T-cell (primary cell): ENCODE measurements at regions not wholly inside any gene's neighbourhood (a gene's known extent, or its start where the extent isn't known, plus 50 kb on each side); places are given as distances from the start of the nearest gene placed in this dataset.

Experiments used
- ATAC-seq, 4 experiments: fragments of 200-7000 bp in 3 of 4; fragments of 150-1000 bp in 1 of 4; cut with Tn5 transposase; replicated peaks in 1 of 4; 1 replicate in 3 of 4; 2 replicates in 1 of 4; pipeline ENCODE4 v1.10.0; 2021; ENCODE audit warnings: moderate library complexity in 3 of 4, mild to moderate bottlenecking in 2 of 4, moderate number of reproducible peaks in 1 of 4
- CTCF ChIA-PET, 2 donors: fragments of 300-600 bp; sonication (Branson Sonifier 250); formaldehyde crosslinking; loops; one replicate each; lab custom pipeline; 2022; ENCODE audit warnings: antibody characterized with exemption in 2 of 2; lab: Charles Lee
- POLR2A ChIA-PET, 2 donors: fragments of 300-600 bp; sonication (Branson Sonifier 250); formaldehyde crosslinking; loops; one replicate each; lab custom pipeline; 2022; ENCODE audit warnings: antibody characterized with exemption in 2 of 2; lab: Charles Lee
- DNase-seq, 35 experiments: peaks; one replicate each; pipeline versions ENCODE4 v3.0.0 to v3.0.0-alpha.2; 2013 to 2023
- H3K27ac ChIP-seq: one replicate; pipeline ENCODE4 v1.5.1; 2013; ENCODE audit warnings: low read length
- H3K27me3 ChIP-seq, 2 experiments: replicated peaks in 1 of 2; 1 replicate in 1 of 2; 2 replicates in 1 of 2; pipeline versions ENCODE4 v1.6.1 to v1.7.0; 2013; ENCODE audit warnings: low read length in 1 of 2, mixed read lengths in 1 of 2; ENCODE audit not compliant: control insufficient read depth in 2 of 2, insufficient read depth in 2 of 2; ENCODE audit errors: extremely low read depth in 1 of 2
- H3K36me3 ChIP-seq, 2 donors: 1 replicate in 1 of 2; 2 replicates in 1 of 2; pipeline versions ENCODE4 v1.6.1 to v1.7.0; 2013; ENCODE audit warnings: low read length in 1 of 2; ENCODE audit not compliant: control insufficient read depth in 2 of 2, insufficient read depth in 1 of 2; ENCODE audit errors: extremely low read depth in 1 of 2
- H3K4me1 ChIP-seq, 2 experiments: 1 replicate in 1 of 2; 2 replicates in 1 of 2; pipeline versions ENCODE4 v1.6.1 to v1.7.0; 2013; ENCODE audit warnings: low read length in 2 of 2, mixed read lengths in 1 of 2; ENCODE audit not compliant: insufficient read depth in 2 of 2, control insufficient read depth in 1 of 2; ENCODE audit errors: extremely low read depth in 1 of 2
- H3K4me3 ChIP-seq, 2 donors: 1 replicate in 1 of 2; 2 replicates in 1 of 2; pipeline versions ENCODE4 v1.5.1 to v1.7.0; 2013; ENCODE audit warnings: mild to moderate bottlenecking in 2 of 2, low read length in 1 of 2, moderate library complexity in 1 of 2; ENCODE audit not compliant: control insufficient read depth in 1 of 2; ENCODE audit errors: extremely low read depth in 1 of 2
- H3K9me3 ChIP-seq: 2 replicates; pipeline ENCODE4 v1.7.0; 2013
- H3K27ac Mint-ChIP-seq, 2 donors: one replicate each; pipeline ENCODE4 v1.8.0; 2020 to 2021; ENCODE audit warnings: mild to moderate bottlenecking in 2 of 2, mixed read lengths in 2 of 2
- H3K27me3 Mint-ChIP-seq, 2 donors: one replicate each; pipeline ENCODE4 v1.8.0; 2021 to 2022; ENCODE audit warnings: mixed read lengths in 2 of 2
- H3K36me3 Mint-ChIP-seq: one replicate; pipeline ENCODE4 v1.8.0; 2021; ENCODE audit warnings: mixed read lengths
- H3K4me1 Mint-ChIP-seq, 3 donors: one replicate each; pipeline ENCODE4 v1.8.0; 2020 to 2022; ENCODE audit warnings: mixed read lengths in 3 of 3, mild to moderate bottlenecking in 1 of 3
- H3K4me3 Mint-ChIP-seq, 3 donors: one replicate each; pipeline ENCODE4 v1.8.0; 2020 to 2022; ENCODE audit warnings: mild to moderate bottlenecking in 3 of 3, mixed read lengths in 3 of 3, moderate library complexity in 3 of 3
- H3K9me3 Mint-ChIP-seq, 3 donors: one replicate each; pipeline ENCODE4 v1.8.0; 2020 to 2022; ENCODE audit warnings: mixed read lengths in 3 of 3
- WGBS: methylation state at CpG from one replicate; pipeline ENCODE4 v1.1.5; 2013; ENCODE audit warnings: missing lambda C conversion rate; ENCODE audit not compliant: insufficient coverage; 5-methylcytosine and 5-hydroxymethylcytosine counted together

- no peak for DNase-seq
- Histone ChIP-seq H3K4me3 (no peak overlapping the region), H3K9me3 (no peaks in the 10 kb centered on the region), H3K4me1 (no peaks in the 10 kb centered on the region), H3K27ac (no peak overlapping the region), H3K27me3 (no peaks in the 10 kb centered on the region), H3K36me3 (no peaks in the 10 kb centered on the region)
- POLR2A ChIA-PET, result no interaction called here
- H3K4me1 Mint-ChIP-seq, result no peaks in the 10 kb centered on the region
- no peak for ATAC-seq
- H3K9me3 Mint-ChIP-seq, result peaks cover 0 to 8% (median 0%) of the 10 kb centered on the region in 3 donors
- CTCF ChIA-PET, result no interaction called here
- H3K27me3 Mint-ChIP-seq, result no peaks in the 10 kb centered on the region
- WGBS, result 71% methylated on average over 2 of the region's 8 CpGs
- H3K4me3 Mint-ChIP-seq, result no peak overlapping the region
- no peaks in the 10 kb centered on the region for H3K36me3 Mint-ChIP-seq
- no peak overlapping the region for H3K27ac Mint-ChIP-seq
Observed at GRCh38 chr2:220569112-220569897, 941.9 kb downstream of the SLC4A3 start.

GRCh38 chr2:220572385-220572784 is 945.0 kb downstream of the SLC4A3 start:
- H3K27me3 Mint-ChIP-seq, result no peaks in the 10 kb centered on the region
- H3K9me3 Mint-ChIP-seq, result peaks cover 0 to 8% (median 0%) of the 10 kb centered on the region in 3 donors
- no peak overlapping the region for H3K27ac ChIP-seq
- no peak overlapping the region for H3K4me3 Mint-ChIP-seq
- ChIA-PET CTCF (no interaction called here), POLR2A (no interaction called here)
- no peak overlapping the region for H3K27ac Mint-ChIP-seq
- no peaks in the 10 kb centered on the region for H3K4me1 Mint-ChIP-seq
- H3K27me3 ChIP-seq, result no peaks in the 10 kb centered on the region
- no peaks in the 10 kb centered on the region for H3K36me3 Mint-ChIP-seq
- H3K4me1 ChIP-seq, result no peaks in the 10 kb centered on the region
- H3K9me3 ChIP-seq, result no peaks in the 10 kb centered on the region
- H3K36me3 ChIP-seq, result no peaks in the 10 kb centered on the region
- no peak overlapping the region for H3K4me3 ChIP-seq
- DNase-seq (no peak), ATAC-seq (no peak)
- 80% methylated on average over 1 of the region's 4 CpGs for WGBS

GRCh38 chr2:220574038-220574437 is 946.6 kb downstream of the SLC4A3 start:
- ChIA-PET CTCF (no interaction called here), POLR2A (no interaction called here)
- ATAC-seq, result no peak
- H3K27ac ChIP-seq, result no peak overlapping the region
- H3K9me3 ChIP-seq, result no peaks in the 10 kb centered on the region
- H3K4me3 ChIP-seq, result no peak overlapping the region
- Mint-ChIP-seq H3K4me3 (no peak overlapping the region), H3K36me3 (no peaks in the 10 kb centered on the region), H3K27ac (no peak overlapping the region), H3K27me3 (no peaks in the 10 kb centered on the region), H3K4me1 (no peaks in the 10 kb centered on the region), H3K9me3 (peaks cover 0 to 8% (median 0%) of the 10 kb centered on the region in 3 donors)
- no CpG with 5 or more reads among the region's 2 CpGs for WGBS
- no peaks in the 10 kb centered on the region for H3K27me3 ChIP-seq
- no peaks in the 10 kb centered on the region for H3K4me1 ChIP-seq
- H3K36me3 ChIP-seq, result no peaks in the 10 kb centered on the region
- DNase-seq, result no peak

GRCh38 chr2:220575963-220576362 is 948.5 kb downstream of the SLC4A3 start:
- Histone ChIP-seq H3K27me3 (no peaks in the 10 kb centered on the region), H3K4me3 (no peak overlapping the region), H3K27ac (no peak overlapping the region), H3K9me3 (no peaks in the 10 kb centered on the region), H3K36me3 (no peaks in the 10 kb centered on the region), H3K4me1 (no peaks in the 10 kb centered on the region)
- ATAC-seq (no peak), DNase-seq (no peak)
- Mint-ChIP-seq H3K36me3 (no peaks in the 10 kb centered on the region), H3K4me1 (no peaks in the 10 kb centered on the region), H3K27me3 (no peaks in the 10 kb centered on the region), H3K4me3 (no peak overlapping the region), H3K27ac (no peak overlapping the region), H3K9me3 (peaks cover 0 to 8% (median 0%) of the 10 kb centered on the region in 3 donors)
- ChIA-PET CTCF (no interaction called here), POLR2A (no interaction called here)
- WGBS, result 29% methylated on average over 1 of the region's 1 CpG

GRCh38 chr2:220579452-220579851 is 952.0 kb downstream of the SLC4A3 start:
- H3K9me3 ChIP-seq, result no peaks in the 10 kb centered on the region
- H3K4me1 ChIP-seq, result no peaks in the 10 kb centered on the region
- CTCF ChIA-PET, result interaction anchor here in 1 of 2 donors (0.6 kb wide), 1 partner anchor 413 kb away, joined by 3 read pairs; no protein-coding TSS in a partner anchor
- no peaks in the 10 kb centered on the region for H3K27me3 Mint-ChIP-seq
- no peak overlapping the region for H3K27ac Mint-ChIP-seq
- WGBS, result no CpG with 5 or more reads among the region's 2 CpGs
- H3K36me3 ChIP-seq, result no peaks in the 10 kb centered on the region
- POLR2A ChIA-PET, result no interaction called here
- ATAC-seq (no peak), DNase-seq (no peak)
- H3K9me3 Mint-ChIP-seq, result no peaks in the 10 kb centered on the region
- H3K4me3 Mint-ChIP-seq, result no peak overlapping the region
- no peak overlapping the region for H3K27ac ChIP-seq
- H3K4me1 Mint-ChIP-seq, result no peaks in the 10 kb centered on the region
- no peaks in the 10 kb centered on the region for H3K36me3 Mint-ChIP-seq
- no peaks in the 10 kb centered on the region for H3K27me3 ChIP-seq
- H3K4me3 ChIP-seq, result no peak overlapping the region

GRCh38 chr2:220580113-220580512 is 952.7 kb downstream of the SLC4A3 start:
- H3K27ac ChIP-seq, result no peak overlapping the region
- no peaks in the 10 kb centered on the region for H3K9me3 ChIP-seq
- no peaks in the 10 kb centered on the region for H3K27me3 ChIP-seq
- Mint-ChIP-seq H3K4me1 (no peaks in the 10 kb centered on the region), H3K9me3 (no peaks in the 10 kb centered on the region), H3K27me3 (no peaks in the 10 kb centered on the region), H3K27ac (no peak overlapping the region), H3K4me3 (no peak overlapping the region), H3K36me3 (no peaks in the 10 kb centered on the region)
- no CpG with 5 or more reads among the region's 2 CpGs for WGBS
- no peak overlapping the region for H3K4me3 ChIP-seq
- ChIA-PET POLR2A (no interaction called here), CTCF (no interaction called here)
- H3K4me1 ChIP-seq, result no peaks in the 10 kb centered on the region
- ATAC-seq (no peak), DNase-seq (no peak)
- no peaks in the 10 kb centered on the region for H3K36me3 ChIP-seq
